K562 (cell line): ENCODE measurements at regions not wholly inside any gene's neighbourhood (a gene's known extent, or its start where the extent isn't known, plus 50 kb on each side); places are given as distances from the start of the nearest gene placed in this dataset.
"Not testable (repeated sequence)": the region's sequence is repeated elsewhere in the genome, so short reads cannot be mapped to it uniquely, and the experiment has no call there.

Experiments
- ATAC-seq: fragments of 200-7000 bp; cut with Tn5 transposase; 3 replicates; pipeline ENCODE4 v1.9.1; 2020; ENCODE audit warnings: moderate library complexity
- BruUV-seq: library from RNA; stranded (reverse); fragments of 400-500 nt; replicated peaks from 2 replicates; lab custom pipeline; 2021; lab: Mats Ljungman, UMichigan
- CTCF ChIA-PET: fragments of 300-600 bp; formaldehyde crosslinking; extraction: SDS; loops from one replicate; lab custom pipeline; 2021; ENCODE audit warnings: low intra/inter-chr PET ratio; lab: Yijun Ruan, JAX
- POLR2A ChIA-PET: fragments of 300-600, 350-650 bp; sonication (Branson Sonifier 250); formaldehyde crosslinking; extraction: SDS; loops from one replicate; lab custom pipeline; 2021; ENCODE audit warnings: antibody characterized with exemption, inconsistent platforms; lab: Yijun Ruan, JAX
- DNase-seq, 4 experiments: peaks; one replicate each; pipeline versions ENCODE4 v3.0.0 to v3.0.0-alpha.2; 2011 to 2018; ENCODE audit warnings: low spot score in 3 of 4, mixed read lengths in 3 of 4; ENCODE audit errors: extremely low read depth in 1 of 4
- FAIRE-seq: peaks from 2 replicates; lab custom pipeline; 2011; peaks lifted over from hg19 to GRCh38; lab: Jason Lieb, UNC
- H2AFZ ChIP-seq: 2 replicates; pipeline ENCODE4 v1.6.0; 2011; ENCODE audit warnings: low read depth, low read length, control low read depth, inconsistent platforms
- H3K27ac ChIP-seq: fragments of 200-600 bp; 3 replicates; pipeline ENCODE4 v1.8.0; 2011; ENCODE audit warnings: low read depth, mild to moderate bottlenecking, control low read depth, inconsistent platforms, low read length, moderate library complexity, mixed read lengths; ENCODE audit errors: extremely low read depth
- H3K27me3 ChIP-seq, 2 experiments: fragments of 300-600 bp in 1 of 2; 2 replicates in 1 of 2; 3 replicates in 1 of 2; pipeline versions ENCODE4 v1.6.0 to v1.8.0; 2011; ENCODE audit warnings: inconsistent platforms in 2 of 2, low read length in 2 of 2, mild to moderate bottlenecking in 1 of 2, mixed read lengths in 1 of 2, moderate library complexity in 1 of 2; ENCODE audit not compliant: control insufficient read depth in 2 of 2, insufficient read depth in 2 of 2
- H3K36me3 ChIP-seq: fragments of 300-600 bp; 3 replicates; pipeline ENCODE4 v1.8.0; 2011; ENCODE audit warnings: mild to moderate bottlenecking, low read length, inconsistent platforms; ENCODE audit not compliant: control insufficient read depth, insufficient read depth
- H3K4me1 ChIP-seq, 2 experiments: fragments of 200-600 bp in 1 of 2; replicated peaks in 1 of 2; 2 replicates in 1 of 2; 3 replicates in 1 of 2; pipeline versions ENCODE4 v1.5.1 to v1.8.0; 2011; ENCODE audit warnings: inconsistent platforms in 2 of 2, low read length in 2 of 2, mild to moderate bottlenecking in 1 of 2, mixed read lengths in 1 of 2, moderate library complexity in 1 of 2; ENCODE audit not compliant: control insufficient read depth in 2 of 2, insufficient read depth in 2 of 2
- H3K4me2 ChIP-seq: 2 replicates; pipeline ENCODE4 v1.6.1; 2011; ENCODE audit warnings: low read length, control low read depth, inconsistent platforms, mixed read lengths; ENCODE audit not compliant: insufficient read depth
- H3K4me3 ChIP-seq: fragments of 200-600 bp; sonication (generic), shearing (Covaris generic); 2 replicates; pipeline ENCODE4 v1.5.1; 2016; ENCODE audit warnings: control low read depth, inconsistent platforms
- H3K79me2 ChIP-seq: fragments of 200-600 bp; 3 replicates; pipeline ENCODE4 v1.8.0; 2011; ENCODE audit warnings: low read length, inconsistent platforms; ENCODE audit not compliant: control insufficient read depth, insufficient read depth
- H3K9ac ChIP-seq, 2 experiments: 2 replicates each; pipeline versions ENCODE4 v1.6.0 to v1.6.1; 2011; ENCODE audit warnings: low read depth in 2 of 2, low read length in 2 of 2, control low read depth in 1 of 2, inconsistent platforms in 1 of 2, mild to moderate bottlenecking in 1 of 2, mixed read lengths in 1 of 2; ENCODE audit not compliant: insufficient read depth in 1 of 2
- H3K9me1 ChIP-seq: one replicate; pipeline ENCODE4 v1.6.0; 2011; ENCODE audit warnings: inconsistent platforms, mild to moderate bottlenecking, low read length, moderate library complexity; ENCODE audit not compliant: control insufficient read depth, insufficient read depth
- H3K9me3 ChIP-seq: replicated peaks from 2 replicates; pipeline ENCODE4 v1.5.1; 2011; ENCODE audit warnings: low read depth, low read length, inconsistent platforms; ENCODE audit not compliant: control insufficient read depth, insufficient read depth
- H4K20me1 ChIP-seq: replicated peaks from 2 replicates; pipeline ENCODE4 v1.6.1; 2011; ENCODE audit warnings: low read length, inconsistent platforms, mixed read lengths; ENCODE audit not compliant: control insufficient read depth, insufficient read depth
- CTCF ChIP-seq, 3 experiments: IDR thresholded peaks in 2 of 3; conservative IDR thresholded peaks in 1 of 3; 2 replicates each; pipeline ENCODE4 v1.5.1; 2011 to 2012; ENCODE audit warnings: low read length in 3 of 3, mild to moderate bottlenecking in 3 of 3, control low read depth in 2 of 3, improper control_type of control experiment in 1 of 3, inconsistent platforms in 1 of 3, low read depth in 1 of 3, mixed read lengths in 1 of 3, moderate library complexity in 1 of 3; ENCODE audit not compliant: insufficient read depth in 2 of 3
- RAD21 ChIP-seq, 2 experiments: fragments of 250-450 bp in 1 of 2; fragments of 450-650 bp in 1 of 2; sonication (Bioruptor Pico) in 1 of 2; formaldehyde crosslinking in 1 of 2; IDR thresholded peaks in 1 of 2; conservative IDR thresholded peaks in 1 of 2; 2 replicates each; pipeline versions ENCODE4 v1.4.0 to v1.8.0; 2020 to 2022; ENCODE audit warnings: mild to moderate bottlenecking in 2 of 2, moderate library complexity in 1 of 2
- WGBS: fragments of 100-300 bp; shearing (Covaris generic); methylation state at CpG from one replicate; pipeline ENCODE4 v1.1.6; 2016; ENCODE audit warnings: low coverage, mixed read lengths; ENCODE audit not compliant: insufficient coverage; ENCODE audit errors: missing lambda C conversion rate; 5-methylcytosine and 5-hydroxymethylcytosine counted together
- in situ Hi-C: fragments of 300-500 bp; cut with MboI; formaldehyde crosslinking; loops from 4 replicates; pipeline ENCODE4 v1.15.0; 2018; ENCODE audit warnings: inconsistent platforms, mixed read lengths
- intact Hi-C: fragments of 100-400 bp; cut with micrococcal nuclease; formaldehyde crosslinking; loops from 2 replicates; pipeline ENCODE4 v1.14.2; 2022

GRCh38 chr9:85824949-85825348 is 83.2 kb upstream of the AGTPBP1 start:
- H3K9me3 ChIP-seq, H3K79me2 ChIP-seq, H3K27me3 ChIP-seq, BruUV-seq, H3K27ac ChIP-seq, H2AFZ ChIP-seq, intact Hi-C loops, H3K4me3 ChIP-seq, H3K4me2 ChIP-seq, H3K9ac ChIP-seq, FAIRE-seq, CTCF ChIA-PET, H4K20me1 ChIP-seq, H3K4me1 ChIP-seq, H3K36me3 ChIP-seq, H3K9me1 ChIP-seq, ATAC-seq, POLR2A ChIA-PET: not testable (repeated sequence)
- WGBS, result 0% methylated on average over 1 of the region's 1 CpG
- in situ Hi-C loops, result loop anchor here (25.0 kb wide), 1 partner anchor 412 kb away; no protein-coding TSS in a partner anchor
- DNase-seq, result peak in 1 of 4 experiments; percentile 7
- TF ChIP-seq RAD21 (CRISPR knock-in tag; conservative IDR thresholded peaks at IDR 0.05 in 1 of 2, IDR thresholded peaks at IDR 0.05 in 1 of 2), result peak in 1 of 2 experiments; percentile 35; a peak in 2 of 4 replicates
- peak in 2 of 3 experiments; percentile 33 to 42; a peak in 2 of 6 replicates for TF ChIP-seq CTCF (IDR thresholded peaks at IDR 0.05 in 2 of 3, conservative IDR thresholded peaks at IDR 0.05 in 1 of 3; ENCODE audit: insufficient read depth in 2 of 3, low read depth in 1 of 3, low read length in 3 of 3)

GRCh38 chr9:85834591-85834990 is 92.8 kb upstream of the AGTPBP1 start:
- intact Hi-C loops, H3K36me3 ChIP-seq, POLR2A ChIA-PET, CTCF ChIA-PET, H3K9me3 ChIP-seq, H3K27ac ChIP-seq, DNase-seq, H3K4me1 ChIP-seq, H3K9me1 ChIP-seq, H3K79me2 ChIP-seq, H2AFZ ChIP-seq, H4K20me1 ChIP-seq, ATAC-seq, H3K4me2 ChIP-seq, FAIRE-seq, H3K4me3 ChIP-seq, H3K9ac ChIP-seq, in situ Hi-C loops, BruUV-seq, H3K27me3 ChIP-seq: not testable (repeated sequence)
- WGBS, result 50% methylated on average over 1 of the region's 1 CpG

GRCh38 chr9:85843949-85844348 is 97.0 kb upstream of the NAA35 start:
- CTCF ChIA-PET, POLR2A ChIA-PET, H3K27me3 ChIP-seq, H3K4me3 ChIP-seq, H3K79me2 ChIP-seq, H3K4me2 ChIP-seq, H3K27ac ChIP-seq, H2AFZ ChIP-seq, ATAC-seq, H3K9me3 ChIP-seq, DNase-seq, FAIRE-seq, H3K9me1 ChIP-seq, BruUV-seq, H3K4me1 ChIP-seq, H3K9ac ChIP-seq, in situ Hi-C loops, H3K36me3 ChIP-seq, intact Hi-C loops, H4K20me1 ChIP-seq: not testable (repeated sequence)
- WGBS, result 60% methylated on average over 1 of the region's 1 CpG
